ENCODE measurements at regions not wholly inside any gene's neighbourhood (a gene's known extent, or its start where the extent isn't known, plus 50 kb on each side); places are given as distances from the start of the nearest gene placed in this dataset.
"Not testable (repeated sequence)": the region's sequence is repeated elsewhere in the genome, so short reads cannot be mapped to it uniquely, and the experiment has no call there.

DNA sequence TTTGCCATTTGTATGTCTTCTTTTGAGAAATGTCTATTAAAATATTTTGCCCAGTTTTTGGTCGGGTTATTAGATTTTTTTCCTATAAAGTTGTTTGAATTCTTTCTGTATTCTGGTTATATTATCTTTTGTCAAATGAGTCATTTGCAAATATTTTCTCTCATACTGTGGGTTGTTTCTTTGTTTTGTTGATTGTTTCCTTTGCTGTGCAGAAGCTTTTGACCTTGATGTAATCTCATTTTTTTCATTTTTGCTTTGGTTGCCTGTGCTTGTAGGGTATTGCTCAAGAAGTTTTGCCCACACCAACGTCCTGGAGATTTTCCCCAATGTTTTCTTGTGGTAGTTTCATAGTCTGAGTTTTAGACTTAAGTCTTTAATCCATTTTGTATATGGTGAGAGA, 245.7 kb downstream of the ADCYAP1 start:
- DNase-seq: no peak

DNA sequence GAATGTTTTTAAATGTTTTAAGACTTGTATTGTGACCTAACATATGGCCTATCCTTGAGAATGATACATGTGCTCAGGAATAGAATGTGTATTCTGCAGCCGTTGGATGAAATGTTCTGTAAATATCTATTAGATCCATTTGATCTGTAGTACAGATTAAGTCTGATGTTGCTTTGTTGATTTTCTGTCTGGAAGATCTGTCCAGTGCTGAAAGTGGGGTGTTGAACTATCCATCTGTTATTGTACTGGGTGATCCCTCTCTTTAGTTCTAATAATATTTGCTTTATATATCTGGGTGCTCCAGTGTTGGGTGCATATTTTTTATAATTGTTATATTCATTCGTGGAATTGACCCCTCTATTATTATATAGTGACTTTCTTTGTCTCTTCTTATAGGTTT, 248.3 kb downstream of the ADCYAP1 start:
- DNase-seq: not testable (repeated sequence)

DNA sequence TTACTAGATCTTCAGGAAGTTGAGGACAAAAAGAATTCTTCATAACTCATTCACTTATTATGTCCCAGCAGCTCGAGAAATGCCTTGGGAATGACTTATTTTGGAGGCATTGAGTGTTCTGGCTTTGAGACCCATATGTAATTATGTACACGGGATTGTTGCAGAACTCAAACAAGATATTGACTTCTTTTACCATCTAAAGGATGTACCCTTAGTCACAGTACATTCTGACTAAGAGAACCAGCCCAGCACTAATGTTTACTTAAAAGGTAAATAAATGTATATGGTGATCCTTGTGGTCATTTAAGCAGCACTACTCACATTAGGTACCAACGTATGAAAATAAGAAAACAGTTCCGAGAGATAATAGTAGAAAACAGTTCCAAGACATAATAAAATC, 268.9 kb downstream of the ADCYAP1 start:
- DNase-seq: no peak

DNA sequence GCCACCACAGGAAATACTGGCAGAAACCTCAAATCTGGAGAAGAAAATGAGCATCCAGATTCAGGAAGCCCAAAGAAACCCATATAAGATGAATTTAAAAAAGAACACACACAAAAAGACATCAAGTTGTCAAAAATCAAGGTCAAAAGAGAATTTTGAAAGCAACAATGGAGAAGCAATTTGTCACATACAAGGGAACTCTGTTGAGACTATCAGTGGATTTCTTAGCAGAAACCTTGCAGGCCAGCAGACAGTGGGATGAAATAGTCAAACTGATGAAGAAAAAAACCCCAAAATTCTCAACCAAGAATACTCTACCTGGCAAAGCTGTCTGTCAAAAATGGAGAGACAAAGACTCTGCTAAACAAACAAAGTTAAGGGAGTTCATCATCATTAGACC, 272.6 kb downstream of the ADCYAP1 start:
- DNase-seq: no peak

DNA sequence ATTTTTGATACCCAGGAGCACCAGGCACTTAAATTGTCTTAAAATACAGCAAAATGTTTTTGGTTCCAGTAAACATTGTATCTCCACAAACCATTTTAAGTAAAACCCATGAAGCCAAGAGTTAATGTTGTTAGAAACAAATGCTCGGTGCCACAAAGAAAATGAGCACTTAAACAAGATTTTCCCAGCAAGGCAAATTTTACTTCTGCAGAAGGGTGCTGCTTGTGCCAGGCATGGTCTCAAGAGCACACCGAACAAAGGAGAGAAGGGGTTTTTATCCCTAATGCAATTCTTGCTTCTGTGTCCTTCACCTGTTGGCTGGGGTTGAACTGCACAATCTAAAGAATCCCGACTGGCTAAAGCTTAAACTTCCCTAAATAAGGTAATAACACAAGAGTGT, 286.7 kb downstream of the ADCYAP1 start:
- DNase-seq: no peak

DNA sequence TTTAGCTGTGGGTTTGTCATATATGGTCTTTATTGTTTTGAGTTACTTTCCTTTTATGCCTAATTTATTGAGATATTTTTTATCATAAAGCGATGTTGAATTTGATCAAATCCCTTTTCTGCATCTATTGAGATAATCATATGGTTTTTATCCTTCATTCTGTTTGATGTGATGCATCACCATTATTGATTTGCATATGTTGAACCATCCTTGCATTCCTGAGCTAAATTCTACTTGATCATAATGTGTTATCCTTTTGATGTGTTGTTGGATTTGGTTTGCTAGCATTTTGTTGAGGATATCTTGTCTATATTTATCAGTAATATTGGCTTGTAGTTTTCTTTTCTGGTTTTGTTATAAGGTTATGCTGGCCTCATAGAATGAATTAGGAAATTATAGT, 308.5 kb downstream of the ADCYAP1 start:
- DNase-seq: no peak

DNA sequence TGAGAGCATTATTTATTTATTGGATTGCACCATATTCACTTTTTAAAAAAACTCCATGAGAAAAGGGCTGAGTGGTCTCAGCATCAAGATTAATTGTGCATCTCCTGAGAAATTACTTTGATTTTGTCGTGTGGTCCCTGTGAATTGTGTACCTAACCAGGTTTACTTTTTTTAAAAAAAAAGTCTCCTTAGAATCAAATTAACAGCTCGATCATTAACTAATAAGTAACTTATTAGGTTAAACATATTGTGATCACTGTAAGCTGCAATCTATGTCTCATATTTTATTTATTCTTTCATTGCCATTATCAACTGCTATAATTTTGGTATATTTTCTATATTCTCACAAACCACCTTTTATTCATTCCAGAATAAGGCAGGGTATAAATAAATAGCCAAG, 318.2 kb downstream of the ADCYAP1 start:
- DNase-seq: no peak

DNA sequence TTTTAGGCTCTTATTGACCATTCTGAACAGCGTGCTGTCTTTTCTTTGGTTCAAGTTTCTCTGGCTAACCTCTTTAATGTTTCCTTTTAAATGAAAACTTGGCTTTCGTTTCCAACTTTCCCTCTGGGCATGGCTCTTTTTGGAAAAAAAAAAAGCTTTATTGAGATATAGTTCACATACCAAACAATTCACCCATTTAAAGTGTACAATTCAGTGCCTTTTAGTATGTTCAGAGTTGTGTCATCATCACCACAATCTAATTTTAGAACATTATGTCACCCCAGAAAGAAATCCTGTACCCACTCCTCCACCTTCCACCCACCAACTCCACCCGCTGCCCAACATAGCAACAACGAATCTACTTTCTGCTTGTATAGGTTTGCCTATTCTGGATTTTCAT, 322.4 kb downstream of the ADCYAP1 start:
- no peak for DNase-seq

DNA sequence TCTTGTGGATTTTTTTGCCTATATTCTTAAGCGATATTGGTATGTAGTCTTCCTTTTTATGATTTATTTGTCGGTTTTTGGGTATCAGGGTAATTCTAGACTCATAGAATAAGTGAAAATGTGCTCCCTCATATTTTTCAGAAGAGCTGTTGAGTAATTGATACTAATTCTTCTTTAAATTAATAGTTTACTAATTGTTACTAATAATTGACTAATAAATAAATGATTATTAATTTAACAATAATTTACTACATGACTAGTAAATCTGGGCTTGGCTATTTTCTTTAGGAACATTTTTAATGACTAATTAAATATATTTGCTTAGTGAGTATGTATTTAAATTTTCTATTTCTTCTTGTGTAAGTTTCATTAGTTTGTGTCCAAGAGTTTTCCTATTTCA, 325.0 kb downstream of the ADCYAP1 start:
- no peak for DNase-seq

DNA sequence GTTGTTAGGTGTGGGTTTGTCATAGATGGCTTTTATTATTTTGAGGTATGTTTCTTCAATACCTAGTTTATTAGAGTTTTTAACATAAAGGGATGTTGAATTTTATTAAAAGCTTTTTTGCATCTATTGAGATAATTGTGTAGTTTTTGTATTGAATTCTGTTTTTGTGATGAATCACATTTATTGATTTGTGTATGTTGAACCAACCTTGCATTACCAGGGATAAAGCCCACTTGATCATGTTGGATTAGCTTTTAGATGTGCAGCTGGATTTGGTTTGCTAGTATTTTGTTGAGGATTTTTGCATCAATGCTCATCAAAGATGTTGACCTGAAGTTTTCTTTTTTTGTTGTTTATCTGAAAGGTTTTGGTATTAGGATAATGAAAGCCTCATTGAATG, 328.2 kb downstream of the ADCYAP1 start:
- DNase-seq: no peak

DNA sequence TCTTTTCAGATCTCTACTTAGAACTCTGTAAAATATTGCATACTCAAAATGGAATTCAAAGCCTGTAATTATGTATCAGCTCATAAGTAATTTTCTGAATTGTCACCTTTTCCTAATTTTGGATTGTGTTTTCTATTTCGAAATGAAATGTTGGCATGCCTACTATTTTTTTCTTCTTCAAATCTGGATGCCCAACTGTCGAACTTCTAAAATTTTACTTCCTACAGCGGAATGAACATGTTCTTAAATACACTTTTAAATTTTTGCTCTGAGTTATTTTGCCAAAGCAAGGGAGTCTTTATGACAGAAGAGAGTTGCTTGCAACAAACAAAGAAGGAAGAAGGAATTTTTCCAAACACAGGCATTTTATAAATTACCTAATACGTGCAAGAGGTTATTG, 336.0 kb downstream of the ADCYAP1 start:
- no peak for DNase-seq

DNA sequence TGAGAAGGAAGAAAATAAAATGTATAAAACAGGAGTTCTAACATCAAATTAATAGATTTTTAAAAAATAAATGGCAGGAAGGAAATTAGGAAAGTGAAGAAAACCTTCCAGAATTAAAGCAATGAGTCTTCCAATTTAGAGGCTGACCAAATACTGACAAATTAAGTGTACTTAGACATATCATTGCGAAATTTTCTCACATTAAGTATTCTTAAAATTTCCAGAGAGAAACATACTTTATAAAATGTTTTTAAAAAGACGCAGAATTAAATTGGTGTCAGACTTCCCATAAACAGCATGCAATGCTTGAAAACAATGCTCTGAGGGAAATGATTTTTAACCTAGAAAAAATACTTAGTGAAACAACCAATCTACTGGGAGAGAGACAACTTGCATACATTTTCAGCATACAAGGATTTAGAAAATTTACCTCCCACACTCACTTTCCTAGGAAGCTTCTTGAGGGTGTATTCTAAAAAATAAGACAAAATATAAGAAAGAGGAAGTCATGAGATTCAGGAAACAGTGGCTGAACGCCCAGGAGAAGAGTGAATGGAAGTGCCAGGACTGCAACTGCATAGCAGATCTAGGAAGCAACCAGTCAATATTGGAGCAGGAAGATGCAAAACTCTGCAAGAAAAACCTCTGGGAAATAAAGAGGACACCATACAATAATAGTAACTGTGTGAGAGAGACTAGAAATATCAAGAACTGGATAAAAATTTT, 339.9 kb downstream of the ADCYAP1 start:
- no peak for DNase-seq

DNA sequence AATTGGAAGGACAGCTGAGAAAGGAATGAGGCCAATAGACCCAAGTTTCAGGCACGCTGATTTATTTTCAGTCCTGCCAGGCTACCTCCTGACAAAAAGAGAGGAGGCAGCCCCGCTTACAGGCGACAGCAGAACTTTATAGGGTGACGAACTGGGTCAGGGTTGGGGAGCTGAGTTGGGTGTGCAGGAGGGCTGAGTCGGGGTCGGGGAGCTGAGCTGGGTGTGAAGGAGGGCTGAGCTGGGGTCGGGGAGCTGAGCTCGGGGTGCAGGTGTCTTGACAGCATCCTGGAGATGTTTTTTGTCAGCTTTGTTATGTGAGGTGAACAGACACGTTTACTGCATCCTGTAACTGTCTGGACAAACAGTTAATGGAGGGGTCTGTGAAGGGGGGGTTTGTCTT, 342.2 kb downstream of the ADCYAP1 start:
- DNase-seq: no peak

DNA sequence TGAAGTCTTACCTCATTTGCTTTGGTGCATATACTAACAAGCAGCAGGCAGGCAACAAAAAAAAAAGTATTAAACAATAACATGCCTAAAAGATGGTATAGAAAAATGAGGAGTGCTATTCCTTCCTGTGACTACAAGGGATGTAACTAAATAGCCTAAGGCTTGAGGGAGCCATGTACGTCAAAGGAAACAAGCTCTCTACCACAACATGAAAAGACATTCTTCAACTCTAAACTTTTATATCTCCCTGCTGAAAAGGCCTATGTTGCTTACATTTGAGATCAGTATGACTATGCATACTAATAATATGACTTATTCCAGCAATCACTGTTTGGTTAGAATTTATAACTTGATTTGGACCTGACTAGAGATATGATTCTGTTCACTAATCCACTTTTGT, 347.9 kb downstream of the ADCYAP1 start:
- no peak for DNase-seq

DNA sequence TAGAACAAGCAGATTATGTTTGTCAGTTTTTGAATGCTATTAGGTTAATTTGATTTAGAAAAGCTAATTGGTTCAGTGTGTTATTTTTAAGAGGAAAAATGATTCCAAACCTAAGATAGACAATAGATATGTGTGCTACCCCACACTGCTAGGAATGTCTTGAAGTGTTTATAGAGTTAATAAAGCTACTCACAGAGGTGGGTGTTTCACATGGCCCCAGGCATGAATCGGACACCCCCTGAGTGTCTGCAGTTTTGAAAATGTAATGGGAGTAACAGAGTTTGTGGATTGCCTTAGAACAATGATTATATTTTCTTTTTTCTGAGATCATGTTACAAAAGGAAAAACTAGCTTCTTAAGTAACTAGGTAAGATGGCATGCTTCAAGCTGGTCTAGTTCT, 348.3 kb downstream of the ADCYAP1 start:
- no peak for DNase-seq

DNA sequence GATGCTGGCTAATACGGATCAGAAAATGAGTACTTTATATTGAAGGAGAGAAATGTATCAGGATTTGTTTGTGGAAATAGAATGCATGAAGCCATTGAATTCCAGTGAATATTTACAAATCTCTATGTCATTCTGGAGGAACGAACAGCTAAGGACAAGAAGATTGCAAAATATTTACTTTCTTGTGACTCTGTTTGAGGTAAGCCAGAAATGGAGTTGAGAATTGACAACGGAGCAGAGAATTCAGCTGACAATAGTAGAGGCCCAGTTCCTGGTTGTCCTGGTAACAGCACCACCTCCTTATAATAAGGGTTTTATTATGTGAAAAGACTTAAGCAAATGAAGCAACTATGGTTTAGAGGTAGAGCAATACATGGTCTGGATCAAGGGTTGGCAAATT, 349.2 kb downstream of the ADCYAP1 start:
- no peak for DNase-seq

DNA sequence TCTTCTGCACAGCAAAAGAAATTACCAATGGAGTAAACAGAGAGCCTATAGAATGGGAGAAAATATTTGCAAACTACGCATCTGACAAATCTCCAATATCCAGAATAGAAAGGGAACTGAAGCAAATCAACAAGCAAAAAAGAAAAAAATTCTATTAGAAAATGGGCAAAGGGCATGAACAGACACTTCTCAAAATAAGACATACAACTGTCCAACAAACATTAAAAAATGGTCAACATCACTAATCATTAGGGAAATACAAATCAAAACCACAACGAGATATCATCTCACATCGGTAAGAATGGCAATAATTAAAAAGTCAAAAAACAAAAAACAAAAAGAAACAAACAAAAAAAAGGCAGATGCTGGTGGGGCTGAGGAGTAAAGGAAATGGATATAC, 356.4 kb downstream of the ADCYAP1 start:
- no peak for DNase-seq

DNA sequence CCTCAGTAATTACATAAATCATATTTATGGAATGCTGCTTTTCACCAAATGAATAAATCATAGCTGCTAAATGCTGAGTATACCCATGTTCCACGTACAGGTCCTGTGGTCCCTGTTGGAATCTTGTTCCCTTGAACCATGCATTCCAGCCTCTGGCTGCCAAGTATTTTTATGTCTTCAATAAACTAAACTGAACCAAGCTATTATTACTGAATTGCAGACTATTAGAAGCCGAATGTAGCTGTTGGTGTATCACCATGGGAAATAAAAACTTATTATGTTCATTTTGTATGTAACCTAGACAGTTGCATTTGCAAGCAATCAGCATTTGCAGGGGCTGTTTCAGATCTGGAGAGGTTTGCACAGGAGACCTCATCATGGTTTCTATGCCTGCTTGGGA, 362.4 kb downstream of the ADCYAP1 start:
- no peak for DNase-seq

DNA sequence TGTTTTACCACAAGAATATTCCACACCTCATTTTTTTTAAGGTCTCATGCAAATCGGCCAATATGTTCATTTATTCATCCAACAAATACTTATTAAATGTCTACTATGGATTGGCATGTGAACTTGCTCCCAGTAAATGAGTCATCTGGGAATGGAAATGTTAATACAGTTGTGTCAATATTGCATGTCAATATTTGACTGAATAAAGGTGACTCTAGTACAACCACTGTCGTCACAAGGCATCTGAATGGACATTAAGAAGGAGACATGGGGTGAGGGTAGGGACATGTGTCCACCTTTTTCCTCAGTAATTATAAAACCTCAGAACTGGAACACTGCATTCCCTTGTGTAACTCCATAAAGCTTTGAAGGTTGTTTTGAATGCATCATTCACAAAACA, 365.4 kb downstream of the ADCYAP1 start:
- DNase-seq: no peak

DNA sequence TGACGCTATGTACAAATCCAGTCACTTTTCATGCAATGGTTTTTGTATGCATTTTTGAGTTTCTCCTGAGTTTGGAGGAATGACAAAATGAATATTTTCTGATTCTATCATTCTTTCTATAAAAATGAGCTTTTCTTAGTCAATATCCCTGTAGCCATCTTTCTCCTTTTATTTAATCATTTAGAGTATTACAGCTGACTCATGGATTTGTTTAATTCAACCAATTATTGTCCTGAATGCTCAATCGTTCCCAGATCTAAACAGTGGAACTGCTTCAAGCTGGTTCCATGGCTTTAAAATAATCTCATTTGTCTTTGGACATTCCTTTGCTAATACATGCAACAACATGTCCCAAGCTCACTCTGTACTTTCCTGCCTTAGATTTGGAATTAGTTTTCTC, 368.8 kb downstream of the ADCYAP1 start:
- no peak for DNase-seq

DNA sequence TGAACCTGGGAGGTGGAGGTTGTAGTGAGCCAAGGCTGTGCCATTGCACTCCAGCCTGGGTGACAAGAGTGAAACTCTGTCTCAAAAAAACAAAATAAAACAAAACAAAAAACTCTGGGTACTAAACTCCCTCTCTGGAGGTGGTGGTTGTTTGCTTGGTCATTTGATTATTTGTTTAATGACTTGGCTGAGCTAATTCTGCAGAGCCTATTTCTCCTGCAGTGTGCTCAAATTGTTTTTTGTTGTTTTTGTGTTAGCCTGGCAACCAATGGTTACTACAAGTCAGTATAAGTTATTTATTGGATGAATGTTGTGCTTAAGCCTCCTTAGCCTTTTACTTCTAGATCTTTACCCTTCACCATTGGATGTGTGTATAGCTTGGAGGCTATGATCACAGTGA, 387.5 kb downstream of the ADCYAP1 start:
- no peak for DNase-seq

DNA sequence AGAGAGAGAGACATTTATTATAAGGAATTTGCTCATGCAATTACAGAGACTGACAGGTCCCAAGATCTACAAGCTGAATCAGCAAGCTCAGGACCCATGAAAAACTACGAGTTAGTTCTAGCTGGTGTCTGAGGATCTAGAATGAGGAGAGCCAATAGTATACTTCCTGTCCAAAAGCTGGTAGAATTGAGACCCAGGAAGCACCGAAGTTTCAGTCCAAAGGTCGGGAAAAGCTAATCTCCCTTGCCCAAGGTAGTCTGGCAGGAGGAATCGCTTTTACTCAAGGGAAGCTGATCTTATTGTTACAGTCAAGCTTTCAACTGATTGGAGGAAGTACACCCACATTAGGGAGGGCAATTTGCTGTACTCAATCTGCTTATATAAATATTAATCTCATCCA, 389.6 kb downstream of the ADCYAP1 start:
- no peak for DNase-seq

DNA sequence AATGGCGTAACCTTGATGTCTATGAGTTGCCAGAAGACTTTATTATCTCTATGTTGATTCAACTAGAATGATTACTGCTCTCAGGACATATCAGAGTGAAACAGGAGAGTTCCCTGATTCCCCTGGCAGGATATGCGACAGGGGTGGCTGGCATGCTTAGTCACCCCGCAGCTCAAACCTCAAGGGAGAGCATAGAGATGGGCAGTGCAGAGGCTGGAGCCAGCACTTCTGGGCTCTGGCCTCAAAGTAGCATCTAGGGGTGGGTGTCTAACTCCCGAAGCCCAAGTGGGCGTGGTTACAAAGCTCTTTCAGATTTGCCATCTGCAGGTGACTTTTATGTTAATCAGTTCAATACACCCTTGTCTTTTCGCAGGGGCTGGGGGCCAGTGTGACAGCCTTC, 391.6 kb downstream of the ADCYAP1 start:
- DNase-seq: no peak

DNA sequence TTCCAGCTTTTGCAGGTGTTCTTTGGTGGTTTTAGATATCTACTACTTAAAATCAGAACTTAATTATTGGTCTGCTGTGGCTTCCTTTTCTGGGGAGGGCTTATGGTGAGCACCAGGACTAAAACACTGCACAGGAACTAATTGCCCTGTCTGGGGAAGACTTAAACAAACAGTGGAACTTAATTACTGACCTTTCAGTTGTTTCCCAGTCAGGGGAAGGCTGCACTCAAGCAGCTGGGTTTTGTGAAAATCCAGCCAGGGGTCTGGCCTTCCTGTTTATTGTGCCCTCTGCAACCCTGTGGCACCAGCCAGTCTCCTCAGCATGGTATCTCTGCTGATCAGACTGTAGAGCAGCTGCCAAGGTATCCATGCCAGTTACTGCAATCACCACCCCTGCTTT, 398.2 kb downstream of the ADCYAP1 start:
- no peak for DNase-seq

DNA sequence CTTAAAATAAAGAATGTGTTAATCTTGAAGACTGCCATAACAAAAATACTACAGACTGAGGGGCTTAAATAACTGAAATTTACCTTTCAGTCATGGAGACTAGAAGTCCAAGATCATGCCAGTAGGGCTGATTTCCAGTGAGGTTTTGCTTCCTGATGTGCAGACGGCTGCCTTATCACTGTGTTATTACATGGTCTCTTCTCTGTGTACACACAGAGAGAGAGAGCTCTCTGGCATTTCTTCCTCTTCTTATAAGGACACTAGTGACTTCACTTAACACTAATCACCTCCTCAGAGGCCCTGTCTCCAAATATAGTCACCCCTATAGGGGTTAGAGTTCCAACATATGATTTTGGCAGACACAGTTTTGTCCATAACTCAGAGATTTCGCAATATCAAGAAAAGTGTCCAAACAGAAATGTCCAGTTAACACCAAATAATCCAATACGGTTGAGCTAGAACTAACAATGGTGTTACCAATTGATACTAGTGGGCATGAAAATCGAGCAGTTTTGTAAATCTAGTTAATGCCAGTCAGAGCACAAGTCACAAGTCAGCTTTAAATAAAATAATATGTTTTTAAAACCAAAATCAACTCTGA, 399.8 kb downstream of the ADCYAP1 start:
- DNase-seq: no peak
